ENCODE measurements at regions not wholly inside any gene's neighbourhood (a gene's known extent, or its start where the extent isn't known, plus 50 kb on each side); places are given as distances from the start of the nearest gene placed in this dataset.

- Mint-ChIP-seq H3K4me1 (ENCODE audit: low read depth, unreplicated experiment) (no peaks in the 10 kb centered on the region), H3K27me3 (ENCODE audit: unreplicated experiment) (no peaks in the 10 kb centered on the region), H3K36me3 (ENCODE audit: unreplicated experiment) (no peaks in the 10 kb centered on the region), H3K9me3 (ENCODE audit: unreplicated experiment) (no peaks in the 10 kb centered on the region), H3K27ac (ENCODE audit: unreplicated experiment) (no peak overlapping the region), H3K4me3 (ENCODE audit: unreplicated experiment) (no peak overlapping the region)
- no peak for TF ChIP-seq CTCF (IDR thresholded peaks at IDR 0.05; ENCODE audit: partially characterized antibody, unreplicated experiment)
- no peak for DNase-seq
Measured at GRCh38 chr11:105312266-105312665, 172.7 kb upstream of the CARD18 start.

GRCh38 chr11:105298630-105299029 is 159.1 kb upstream of the CARD18 start:
- Mint-ChIP-seq H3K36me3 (ENCODE audit: unreplicated experiment) (no peaks in the 10 kb centered on the region), H3K4me3 (ENCODE audit: unreplicated experiment) (no peak overlapping the region), H3K27ac (ENCODE audit: unreplicated experiment) (no peak overlapping the region), H3K9me3 (ENCODE audit: unreplicated experiment) (no peaks in the 10 kb centered on the region), H3K4me1 (ENCODE audit: low read depth, unreplicated experiment) (no peaks in the 10 kb centered on the region), H3K27me3 (ENCODE audit: unreplicated experiment) (no peaks in the 10 kb centered on the region)
- no peak for TF ChIP-seq CTCF (IDR thresholded peaks at IDR 0.05; ENCODE audit: partially characterized antibody, unreplicated experiment)
- DNase-seq = no peak

GRCh38 chr11:105298174-105298573 is 158.6 kb upstream of the CARD18 start:
- H3K4me3 Mint-ChIP-seq (ENCODE audit: unreplicated experiment) = no peak overlapping the region
- H3K36me3 Mint-ChIP-seq (ENCODE audit: unreplicated experiment) = no peaks in the 10 kb centered on the region
- no peaks in the 10 kb centered on the region for H3K9me3 Mint-ChIP-seq (ENCODE audit: unreplicated experiment)
- no peak for DNase-seq
- no peaks in the 10 kb centered on the region for H3K4me1 Mint-ChIP-seq (ENCODE audit: low read depth, unreplicated experiment)
- no peak overlapping the region for H3K27ac Mint-ChIP-seq (ENCODE audit: unreplicated experiment)
- no peak for TF ChIP-seq CTCF (IDR thresholded peaks at IDR 0.05; ENCODE audit: partially characterized antibody, unreplicated experiment)
- no peaks in the 10 kb centered on the region for H3K27me3 Mint-ChIP-seq (ENCODE audit: unreplicated experiment)

GRCh38 chr11:105297463-105297862 is 157.9 kb upstream of the CARD18 start:
- H3K4me3 Mint-ChIP-seq (ENCODE audit: unreplicated experiment) = no peak overlapping the region
- H3K36me3 Mint-ChIP-seq (ENCODE audit: unreplicated experiment) = no peaks in the 10 kb centered on the region
- no peaks in the 10 kb centered on the region for H3K27me3 Mint-ChIP-seq (ENCODE audit: unreplicated experiment)
- DNase-seq = no peak
- H3K27ac Mint-ChIP-seq (ENCODE audit: unreplicated experiment) = no peak overlapping the region
- no peaks in the 10 kb centered on the region for H3K4me1 Mint-ChIP-seq (ENCODE audit: low read depth, unreplicated experiment)
- no peaks in the 10 kb centered on the region for H3K9me3 Mint-ChIP-seq (ENCODE audit: unreplicated experiment)
- no peak for TF ChIP-seq CTCF (IDR thresholded peaks at IDR 0.05; ENCODE audit: partially characterized antibody, unreplicated experiment)

- Mint-ChIP-seq H3K36me3 (ENCODE audit: unreplicated experiment) (no peaks in the 10 kb centered on the region), H3K27ac (ENCODE audit: unreplicated experiment) (no peak overlapping the region), H3K4me1 (ENCODE audit: low read depth, unreplicated experiment) (no peaks in the 10 kb centered on the region), H3K4me3 (ENCODE audit: unreplicated experiment) (no peak overlapping the region), H3K9me3 (ENCODE audit: unreplicated experiment) (no peaks in the 10 kb centered on the region), H3K27me3 (ENCODE audit: unreplicated experiment) (no peaks in the 10 kb centered on the region)
- TF ChIP-seq CTCF (IDR thresholded peaks at IDR 0.05; ENCODE audit: partially characterized antibody, unreplicated experiment) = no peak
- no peak for DNase-seq
Measured at GRCh38 chr11:105296806-105297205, 157.2 kb upstream of the CARD18 start.

All from glutamatergic neuron (in vitro differentiated cells).